ENCODE measurements at regions not wholly inside any gene's neighbourhood (a gene's known extent, or its start where the extent isn't known, plus 50 kb on each side); places are given as distances from the start of the nearest gene placed in this dataset.

DNA sequence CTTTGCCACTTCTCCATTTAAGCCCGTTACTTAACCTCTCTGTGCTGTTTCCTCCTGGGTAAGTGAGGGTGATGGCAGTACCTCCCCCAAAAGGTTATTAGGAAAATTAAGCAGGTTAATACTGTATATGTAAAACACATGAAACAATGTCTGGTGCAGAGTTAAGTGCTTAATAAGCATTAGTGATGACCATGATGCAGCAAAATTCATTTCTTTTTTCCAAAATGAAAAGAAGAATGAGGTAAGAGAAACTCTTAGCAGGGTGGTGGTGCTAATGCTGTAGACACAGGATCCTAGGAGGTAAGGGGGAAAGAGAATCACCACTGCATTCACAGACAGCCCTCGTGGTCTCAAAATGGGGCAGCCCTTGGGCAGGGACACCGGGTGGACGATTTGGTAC is 115.1 kb upstream of the RAI14 start:
- H3K36me3 ChIP-seq, result no peaks in the 10 kb centered on the region
- 95 to 96% (median 95%) methylated on average over 4 of the region's 4 CpGs for WGBS, 3 donors
- H3K9me3 ChIP-seq, result peaks cover 0 to 7% of the 10 kb centered on the region in 2 donors
- intact Hi-C loops (cut with DNase I), result no loop called here
- no peak overlapping the region for H3K4me3 ChIP-seq
- no peaks in the 10 kb centered on the region for H3K4me1 ChIP-seq (ENCODE audit: insufficient read depth)
- TF ChIP-seq CTCF (IDR thresholded peaks at IDR 0.05) (no peak), POLR2A (IDR thresholded peaks at IDR 0.05) (no peak)
- no peaks in the 10 kb centered on the region for H3K27me3 ChIP-seq
- no peak overlapping the region for H3K27ac ChIP-seq
- no peak for DNase-seq

GRCh38 chr5:34542818-34543217 is 113.3 kb upstream of the RAI14 start:
- Histone ChIP-seq H3K36me3 (no peaks in the 10 kb centered on the region), H3K27ac (no peak overlapping the region), H3K4me3 (no peak overlapping the region), H3K27me3 (no peaks in the 10 kb centered on the region), H3K4me1 (ENCODE audit: insufficient read depth) (no peaks in the 10 kb centered on the region), H3K9me3 (peaks cover 0 to 7% of the 10 kb centered on the region in 2 donors)
- TF ChIP-seq CTCF (IDR thresholded peaks at IDR 0.05), result no peak
- no peak for TF ChIP-seq POLR2A (IDR thresholded peaks at IDR 0.05)
- TF ChIP-seq EP300 (IDR thresholded peaks at IDR 0.05), result no peak
- DNase-seq, result no peak
- intact Hi-C loops (cut with DNase I), result no loop called here
- WGBS, 3 donors, result 69 to 78% (median 74%) methylated on average over 1 of the region's 1 CpG

DNA sequence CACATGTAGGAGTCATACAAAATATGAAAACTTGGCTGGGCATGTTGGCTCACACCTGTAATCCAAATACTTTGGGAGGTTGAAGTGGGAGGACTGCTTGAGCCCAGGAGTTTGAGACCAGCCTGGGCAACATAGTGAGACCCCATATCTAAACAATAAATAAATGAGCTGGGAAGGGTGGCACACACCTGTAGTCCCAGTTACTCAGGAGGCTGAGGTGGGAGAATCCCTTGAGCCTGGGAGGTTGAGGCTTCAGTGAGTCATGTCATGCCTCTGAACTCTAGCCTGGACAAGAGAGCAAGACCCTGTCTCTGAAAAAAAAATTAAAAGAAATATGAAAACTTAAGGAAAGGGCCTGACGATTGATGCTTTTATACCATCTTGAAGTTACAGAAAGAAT is 112.4 kb upstream of the RAI14 start:
- no peak for TF ChIP-seq EP300 (IDR thresholded peaks at IDR 0.05)
- TF ChIP-seq POLR2A (IDR thresholded peaks at IDR 0.05), result no peak
- no peak for TF ChIP-seq CTCF (IDR thresholded peaks at IDR 0.05)
- H3K36me3 ChIP-seq, result no peaks in the 10 kb centered on the region
- no peak overlapping the region for H3K4me3 ChIP-seq
- H3K27me3 ChIP-seq, result no peaks in the 10 kb centered on the region
- intact Hi-C loops (cut with DNase I), result no loop called here
- H3K27ac ChIP-seq, result no peak overlapping the region
- WGBS, 3 donors, result 0 to 90% (median 63%) methylated on average over 1 of the region's 1 CpG
- DNase-seq, result no peak
- peaks cover 0 to 7% of the 10 kb centered on the region in 2 donors for H3K9me3 ChIP-seq
- no peaks in the 10 kb centered on the region for H3K4me1 ChIP-seq (ENCODE audit: insufficient read depth)

DNA sequence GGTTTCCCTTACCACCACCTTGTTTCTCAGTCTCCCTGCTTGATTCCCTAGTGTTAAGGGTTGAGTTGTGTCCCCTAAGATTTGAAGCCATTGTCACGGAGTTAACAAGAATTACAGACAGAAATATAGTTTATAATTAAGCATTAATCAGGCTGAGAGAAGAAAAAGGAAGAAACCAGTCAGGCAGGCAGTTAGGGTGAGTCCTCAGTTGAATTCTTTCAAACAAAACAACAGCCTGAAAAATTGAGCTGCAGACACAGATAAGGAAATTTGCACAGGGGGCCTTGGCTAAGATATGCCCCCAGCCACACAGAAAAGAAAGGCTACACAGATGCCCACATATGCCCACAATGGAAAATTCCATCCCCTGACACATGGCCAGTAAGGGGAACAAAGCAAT is 111.7 kb upstream of the RAI14 start:
- TF ChIP-seq POLR2A (IDR thresholded peaks at IDR 0.05) (no peak), EP300 (IDR thresholded peaks at IDR 0.05) (no peak), CTCF (IDR thresholded peaks at IDR 0.05) (no peak)
- intact Hi-C loops (cut with DNase I), result no loop called here
- no peak for DNase-seq
- Histone ChIP-seq H3K27me3 (no peaks in the 10 kb centered on the region), H3K4me1 (ENCODE audit: insufficient read depth) (no peaks in the 10 kb centered on the region), H3K9me3 (peaks cover 0 to 7% of the 10 kb centered on the region in 2 donors), H3K36me3 (no peaks in the 10 kb centered on the region), H3K27ac (no peak overlapping the region), H3K4me3 (no peak overlapping the region)
- WGBS, 3 donors, result 78 to 89% (median 81%) methylated on average over 1 of the region's 1 CpG

DNA sequence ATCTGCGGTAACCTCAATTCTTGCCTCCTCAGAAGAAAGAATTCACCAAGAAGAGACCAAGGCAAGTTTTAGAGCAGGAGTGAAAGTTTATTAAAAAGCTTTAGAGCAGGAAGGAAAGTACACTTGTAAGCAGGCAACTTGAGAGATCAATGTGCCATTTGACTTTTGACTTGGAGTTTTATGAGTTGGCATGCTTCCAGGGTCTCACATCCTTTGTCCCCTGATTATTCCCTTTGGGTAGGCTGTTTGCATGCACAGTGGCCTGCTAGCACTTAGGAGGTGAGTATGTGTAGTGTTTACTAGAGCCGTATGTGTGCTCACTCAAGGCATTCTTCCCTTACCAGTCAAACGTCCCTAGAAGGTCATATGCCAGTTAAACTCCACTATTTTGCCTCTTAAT is 111.0 kb upstream of the RAI14 start:
- no peak for TF ChIP-seq CTCF (IDR thresholded peaks at IDR 0.05)
- no peak for TF ChIP-seq POLR2A (IDR thresholded peaks at IDR 0.05)
- no peak for TF ChIP-seq EP300 (IDR thresholded peaks at IDR 0.05)

More for the DNA sequence above, 111.0 kb upstream of the RAI14 start:
- no peak for DNase-seq
- no peaks in the 10 kb centered on the region for H3K27me3 ChIP-seq
- H3K27ac ChIP-seq, result no peak overlapping the region
- WGBS, 3 donors, result 53 to 84% (median 66%) methylated on average over 3 of the region's 3 CpGs
- no peak overlapping the region for H3K4me3 ChIP-seq
- H3K4me1 ChIP-seq (ENCODE audit: insufficient read depth), result no peaks in the 10 kb centered on the region
- intact Hi-C loops (cut with DNase I), result no loop called here
- H3K9me3 ChIP-seq, result peaks cover 0 to 7% of the 10 kb centered on the region in 2 donors
- H3K36me3 ChIP-seq, result no peaks in the 10 kb centered on the region

All from ovary (tissue), 7 donors.